GM21390 (cell line): ENCODE measurements at regions not wholly inside any gene's neighbourhood (a gene's known extent, or its start where the extent isn't known, plus 50 kb on each side); places are given as distances from the start of the nearest gene placed in this dataset.

Experiments used
- ATAC-seq: cut with Tn5 transposase; IDR thresholded peaks from one replicate; pipeline ENCODE4 v1.9.1; 2021; ENCODE audit not compliant: unreplicated experiment

- no peak for ATAC-seq
Measured at GRCh38 chr15:47824147-47824546, 106.8 kb downstream of the SEMA6D start.

GRCh38 chr15:47829667-47830066, 112.4 kb downstream of the SEMA6D start:
- ATAC-seq = no peak

GRCh38 chr15:47834093-47834492, 116.8 kb downstream of the SEMA6D start:
- ATAC-seq = no peak

- ATAC-seq = no peak
Measured at GRCh38 chr15:47839233-47839825, 122.0 kb downstream of the SEMA6D start.

GRCh38 chr15:47843124-47843663, 125.9 kb downstream of the SEMA6D start:
- no peak for ATAC-seq

GRCh38 chr15:47844437-47844836, 127.1 kb downstream of the SEMA6D start:
- ATAC-seq = no peak

- ATAC-seq = no peak
Measured at GRCh38 chr15:47846128-47846868, 129.0 kb downstream of the SEMA6D start.

- no peak for ATAC-seq
Measured at GRCh38 chr15:47846876-47847275, 129.6 kb downstream of the SEMA6D start.

GRCh38 chr15:47856071-47856470, 138.8 kb downstream of the SEMA6D start:
- no peak for ATAC-seq

GRCh38 chr15:47857014-47857775, 139.9 kb downstream of the SEMA6D start:
- no peak for ATAC-seq

GRCh38 chr15:47857776-47858167, 140.5 kb downstream of the SEMA6D start:
- no peak for ATAC-seq

- no peak for ATAC-seq
Measured at GRCh38 chr15:47861111-47861903, 144.0 kb downstream of the SEMA6D start.

- ATAC-seq = peak; percentile 87
Measured at GRCh38 chr15:47862402-47862801, 145.1 kb downstream of the SEMA6D start.

GRCh38 chr15:47866446-47866845, 149.1 kb downstream of the SEMA6D start:
- ATAC-seq = no peak

- ATAC-seq = no peak
Measured at GRCh38 chr15:47870300-47870955, 153.1 kb downstream of the SEMA6D start.

- no peak for ATAC-seq
Measured at GRCh38 chr15:47870956-47871625, 153.8 kb downstream of the SEMA6D start.

GRCh38 chr15:47872208-47872607, 154.9 kb downstream of the SEMA6D start:
- ATAC-seq = no peak

GRCh38 chr15:47872869-47873432, 155.6 kb downstream of the SEMA6D start:
- no peak for ATAC-seq

GRCh38 chr15:47876986-47877385, 159.7 kb downstream of the SEMA6D start:
- no peak for ATAC-seq

- ATAC-seq = no peak
Measured at GRCh38 chr15:47877836-47878235, 160.5 kb downstream of the SEMA6D start.
